HG02642 (cell line): ENCODE measurements at regions not wholly inside any gene's neighbourhood (a gene's known extent, or its start where the extent isn't known, plus 50 kb on each side); places are given as distances from the start of the nearest gene placed in this dataset.
"Not testable (repeated sequence)": the region's sequence is repeated elsewhere in the genome, so short reads cannot be mapped to it uniquely, and the experiment has no call there.

Source experiments
- ATAC-seq: cut with Tn5 transposase; IDR thresholded peaks from one replicate; pipeline ENCODE4 v1.9.1; 2021; ENCODE audit warnings: mild to moderate bottlenecking; ENCODE audit not compliant: unreplicated experiment, poor library complexity

- ATAC-seq: not testable (repeated sequence)
Observed at GRCh38 chr7:159335181-159335926, 190.7 kb upstream of the VIPR2 start.

GRCh38 chr7:159332854-159333479 lies 188.3 kb upstream of the VIPR2 start:
- ATAC-seq: not testable (repeated sequence)

- ATAC-seq: no peak
Observed at GRCh38 chr7:159331462-159331861, 186.8 kb upstream of the VIPR2 start.

- no peak for ATAC-seq
Observed at GRCh38 chr7:159329818-159330378, 185.2 kb upstream of the VIPR2 start.

GRCh38 chr7:159328096-159328495 lies 183.4 kb upstream of the VIPR2 start:
- ATAC-seq: no peak

GRCh38 chr7:159323359-159323758 lies 178.7 kb upstream of the VIPR2 start:
- ATAC-seq: no peak

GRCh38 chr7:159321278-159321677 lies 176.6 kb upstream of the VIPR2 start:
- no peak for ATAC-seq

GRCh38 chr7:159318682-159319351 lies 174.2 kb upstream of the VIPR2 start:
- no peak for ATAC-seq

- no peak for ATAC-seq
Observed at GRCh38 chr7:159317294-159317693, 172.6 kb upstream of the VIPR2 start.

- no peak for ATAC-seq
Observed at GRCh38 chr7:159311172-159311494, 166.5 kb upstream of the VIPR2 start.

GRCh38 chr7:159310457-159311171 lies 165.9 kb upstream of the VIPR2 start:
- ATAC-seq: no peak

- ATAC-seq: not testable (repeated sequence)
Observed at GRCh38 chr7:159309214-159309613, 164.5 kb upstream of the VIPR2 start.

- no peak for ATAC-seq
Observed at GRCh38 chr7:159306012-159306411, 161.3 kb upstream of the VIPR2 start.

- not testable (repeated sequence) for ATAC-seq
Observed at GRCh38 chr7:159305185-159305584, 160.5 kb upstream of the VIPR2 start.

- not testable (repeated sequence) for ATAC-seq
Observed at GRCh38 chr7:159303510-159303909, 158.8 kb upstream of the VIPR2 start.

- no peak for ATAC-seq
Observed at GRCh38 chr7:159296093-159296681, 151.5 kb upstream of the VIPR2 start.

GRCh38 chr7:159286487-159286886 lies 141.8 kb upstream of the VIPR2 start:
- ATAC-seq: not testable (repeated sequence)

GRCh38 chr7:159281573-159281972 lies 136.9 kb upstream of the VIPR2 start:
- ATAC-seq: no peak

- ATAC-seq: no peak
Observed at GRCh38 chr7:159280008-159280407, 135.3 kb upstream of the VIPR2 start.

GRCh38 chr7:159272739-159273138 lies 128.1 kb upstream of the VIPR2 start:
- ATAC-seq: no peak
